Right lobe of liver (tissue), 4 donors: ENCODE measurements at regions not wholly inside any gene's neighbourhood (a gene's known extent, or its start where the extent isn't known, plus 50 kb on each side); places are given as distances from the start of the nearest gene placed in this dataset.

Experiments
- POLR2A ChIP-seq: fragments of 450-650 bp; IDR thresholded peaks from one replicate; pipeline ENCODE4 v1.6.1; 2017; ENCODE audit warnings: antibody characterized with exemption, mild to moderate bottlenecking
- TF ChIP-seq, protein P1 (sequence below), 4 donors: fragments of 200-600 bp in 3 of 4; fragments of 450-650 bp in 1 of 4; IDR thresholded peaks; one replicate each; pipeline versions ENCODE4 v1.5.1 to v1.8.0; 2016 to 2022; ENCODE audit warnings: antibody characterized with exemption in 4 of 4, mild to moderate bottlenecking in 2 of 4
- donor health status: DM: no; HTN: no; CAD: no.
- donor health status: DM: no; HTN: no; CAD: no.
- donor health status: DM: no; HTN: yes; CAD: no.

DNA sequence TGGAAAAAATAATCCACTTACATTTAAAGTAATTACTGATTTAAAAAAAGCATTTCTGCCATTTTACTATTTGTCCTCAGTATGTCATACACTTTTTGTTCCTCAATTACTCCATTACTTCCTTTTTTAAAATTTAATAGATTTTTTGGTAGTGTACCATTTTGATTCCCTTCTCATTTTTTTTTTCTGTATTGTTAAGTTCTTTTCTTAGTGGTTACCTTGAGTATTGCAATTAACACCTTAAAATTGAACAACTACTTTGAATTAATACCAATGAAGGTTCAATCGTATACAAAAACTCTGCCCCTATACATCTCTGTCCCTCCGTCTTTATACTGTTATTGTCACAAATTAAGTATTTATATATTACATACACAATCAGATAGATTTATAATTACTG is 240.6 kb upstream of the LMCD1 start:
- TF ChIP-seq, protein P1, sequence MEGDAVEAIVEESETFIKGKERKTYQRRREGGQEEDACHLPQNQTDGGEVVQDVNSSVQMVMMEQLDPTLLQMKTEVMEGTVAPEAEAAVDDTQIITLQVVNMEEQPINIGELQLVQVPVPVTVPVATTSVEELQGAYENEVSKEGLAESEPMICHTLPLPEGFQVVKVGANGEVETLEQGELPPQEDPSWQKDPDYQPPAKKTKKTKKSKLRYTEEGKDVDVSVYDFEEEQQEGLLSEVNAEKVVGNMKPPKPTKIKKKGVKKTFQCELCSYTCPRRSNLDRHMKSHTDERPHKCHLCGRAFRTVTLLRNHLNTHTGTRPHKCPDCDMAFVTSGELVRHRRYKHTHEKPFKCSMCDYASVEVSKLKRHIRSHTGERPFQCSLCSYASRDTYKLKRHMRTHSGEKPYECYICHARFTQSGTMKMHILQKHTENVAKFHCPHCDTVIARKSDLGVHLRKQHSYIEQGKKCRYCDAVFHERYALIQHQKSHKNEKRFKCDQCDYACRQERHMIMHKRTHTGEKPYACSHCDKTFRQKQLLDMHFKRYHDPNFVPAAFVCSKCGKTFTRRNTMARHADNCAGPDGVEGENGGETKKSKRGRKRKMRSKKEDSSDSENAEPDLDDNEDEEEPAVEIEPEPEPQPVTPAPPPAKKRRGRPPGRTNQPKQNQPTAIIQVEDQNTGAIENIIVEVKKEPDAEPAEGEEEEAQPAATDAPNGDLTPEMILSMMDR (IDR thresholded peaks at IDR 0.05), result no peak
- no peak for TF ChIP-seq POLR2A
